IMR-90 (cell line): ENCODE measurements at regions not wholly inside any gene's neighbourhood (a gene's known extent, or its start where the extent isn't known, plus 50 kb on each side); places are given as distances from the start of the nearest gene placed in this dataset.

Experiments
- ATAC-seq: fragments of 200-7000 bp; cut with Tn5 transposase; 2 replicates; pipeline ENCODE4 v1.9.1; 2020; ENCODE audit warnings: low read depth, mild to moderate bottlenecking, moderate library complexity
- BruUV-seq: library from RNA; stranded (reverse); fragments of 400-500 nt; replicated peaks from 2 replicates; lab custom pipeline; 2021; lab: Mats Ljungman, UMichigan
- CTCF ChIA-PET: fragments of 300-600 bp; formaldehyde crosslinking; extraction: SDS; loops from one replicate; lab custom pipeline; 2021; ENCODE audit warnings: antibody characterized with exemption; lab: Yijun Ruan, JAX
- POLR2A ChIA-PET: fragments of 300-600 bp; sonication (Branson Sonifier 250); formaldehyde crosslinking; loops from one replicate; lab custom pipeline; 2022; ENCODE audit warnings: antibody characterized with exemption; ENCODE audit not compliant: unreplicated experiment; lab: Charles Lee
- DNase-seq: peaks from one replicate; pipeline ENCODE4 v3.0.0; 2013
- H2AFZ ChIP-seq: replicated peaks from 2 replicates; pipeline ENCODE3; 2013; ENCODE audit warnings: low read length, mild to moderate bottlenecking; ENCODE audit not compliant: poor library complexity
- H2AK5ac ChIP-seq: 2 replicates; pipeline ENCODE4 v1.6.1; 2013; ENCODE audit warnings: low read depth, low read length, inconsistent platforms
- H2AK9ac ChIP-seq: replicated peaks from 2 replicates; pipeline ENCODE3; 2013; ENCODE audit warnings: mild to moderate bottlenecking, low read depth, low read length, moderate library complexity; ENCODE audit not compliant: poor library complexity
- H2BK120ac ChIP-seq: 2 replicates; pipeline ENCODE4 v1.6.1; 2013; ENCODE audit warnings: low read depth, low read length, inconsistent platforms
- H2BK15ac ChIP-seq: 3 replicates; pipeline ENCODE4 v1.6.1; 2013; ENCODE audit warnings: low read depth, low read length, inconsistent platforms
- H2BK20ac ChIP-seq: 2 replicates; pipeline ENCODE4 v1.6.1; 2013; ENCODE audit warnings: low read depth, mild to moderate bottlenecking, inconsistent platforms, low read length, moderate library complexity
- H2BK5ac ChIP-seq: 2 replicates; pipeline ENCODE4 v1.6.1; 2013; ENCODE audit warnings: mild to moderate bottlenecking, low read depth, low read length, inconsistent platforms; ENCODE audit not compliant: poor library complexity, severe bottlenecking
- H3K14ac ChIP-seq: replicated peaks from 2 replicates; pipeline ENCODE4 v1.6.1; 2013; ENCODE audit warnings: low read depth, low read length, inconsistent platforms
- H3K18ac ChIP-seq: 2 replicates; pipeline ENCODE4 v1.6.1; 2013; ENCODE audit warnings: low read depth, low read length, control low read depth
- H3K23ac ChIP-seq: 2 replicates; pipeline ENCODE4 v1.6.1; 2013; ENCODE audit warnings: low read depth, low read length, inconsistent platforms
- H3K27ac ChIP-seq: 2 replicates; pipeline ENCODE4 v1.5.1; 2013; ENCODE audit warnings: mild to moderate bottlenecking, control low read depth, low read length; ENCODE audit not compliant: insufficient read depth
- H3K27me3 ChIP-seq: 2 replicates; pipeline ENCODE4 v1.6.1; 2013; ENCODE audit warnings: low read length; ENCODE audit not compliant: control insufficient read depth, insufficient read depth
- H3K36me3 ChIP-seq: 2 replicates; pipeline ENCODE4 v1.6.1; 2013; ENCODE audit warnings: low read length, mixed read lengths; ENCODE audit not compliant: control insufficient read depth, insufficient read depth
- H3K4ac ChIP-seq: 2 replicates; pipeline ENCODE4 v1.6.1; 2013; ENCODE audit warnings: low read depth, low read length, inconsistent platforms
- H3K4me1 ChIP-seq: 2 replicates; pipeline ENCODE4 v1.6.1; 2013; ENCODE audit warnings: low read length, mixed read lengths; ENCODE audit not compliant: control insufficient read depth, insufficient read depth
- H3K4me2 ChIP-seq: 2 replicates; pipeline ENCODE4 v1.6.1; 2013; ENCODE audit warnings: low read depth, mild to moderate bottlenecking, control low read depth, low read length, moderate library complexity
- H3K4me3 ChIP-seq: 2 replicates; pipeline ENCODE4 v1.5.1; 2013; ENCODE audit warnings: low read depth, mild to moderate bottlenecking, control low read depth, low read length, moderate library complexity; ENCODE audit not compliant: insufficient read depth
- H3K56ac ChIP-seq: 2 replicates; pipeline ENCODE4 v1.6.1; 2013; ENCODE audit warnings: low read length, inconsistent platforms; ENCODE audit not compliant: insufficient read depth; ENCODE audit errors: extremely low read depth
- H3K79me1 ChIP-seq, 2 experiments: 2 replicates each; pipeline ENCODE4 v1.6.1; 2013; ENCODE audit warnings: low read length in 2 of 2, inconsistent platforms in 1 of 2, low read depth in 1 of 2
- H3K9ac ChIP-seq: 2 replicates; pipeline ENCODE4 v1.6.1; 2013; ENCODE audit warnings: low read depth, low read length, control low read depth
- H3K9me1 ChIP-seq: 2 replicates; pipeline ENCODE4 v1.6.1; 2013; ENCODE audit warnings: low read length, inconsistent platforms; ENCODE audit not compliant: insufficient read depth
- H3K9me3 ChIP-seq: 2 replicates; pipeline ENCODE4 v1.6.1; 2013; ENCODE audit warnings: low read length; ENCODE audit not compliant: control insufficient read depth, insufficient read depth
- H4K20me1 ChIP-seq: 2 replicates; pipeline ENCODE4 v1.6.1; 2013; ENCODE audit warnings: low read length, inconsistent platforms; ENCODE audit not compliant: insufficient read depth
- H4K5ac ChIP-seq: 2 replicates; pipeline ENCODE4 v1.6.1; 2013; ENCODE audit warnings: mild to moderate bottlenecking, low read depth, low read length, control low read depth
- H4K8ac ChIP-seq, 2 experiments: 2 replicates each; pipeline ENCODE4 v1.6.1; 2013; ENCODE audit warnings: low read depth in 2 of 2, low read length in 2 of 2, control low read depth in 1 of 2, inconsistent platforms in 1 of 2
- H4K91ac ChIP-seq: 2 replicates; pipeline ENCODE4 v1.6.1; 2013; ENCODE audit warnings: low read depth, low read length, inconsistent platforms; ENCODE audit not compliant: insufficient read depth
- BHLHE40 ChIP-seq: fragments of 150-350 bp; IDR thresholded peaks from 2 replicates; pipeline ENCODE4 v1.6.1; 2016; ENCODE audit warnings: mild to moderate bottlenecking, low read depth, low read length
- CEBPB ChIP-seq: IDR thresholded peaks from 2 replicates; pipeline ENCODE4 v1.6.1; 2012; ENCODE audit warnings: low read depth, low read length, improper control_type of control experiment
- CHD1 ChIP-seq: IDR thresholded peaks from 2 replicates; pipeline ENCODE4 v1.6.1; 2012; ENCODE audit warnings: low read depth, low read length, improper control_type of control experiment
- FOS ChIP-seq: fragments of 150-350 bp; IDR thresholded peaks from 2 replicates; pipeline ENCODE4 v1.6.1; 2016; ENCODE audit warnings: low read depth, low read length
- MAFK ChIP-seq: IDR thresholded peaks from 2 replicates; pipeline ENCODE4 v1.6.1; 2012; ENCODE audit warnings: low read depth, low read length, improper control_type of control experiment
- MXI1 ChIP-seq: IDR thresholded peaks from 2 replicates; pipeline ENCODE4 v1.6.1; 2012; ENCODE audit warnings: low read depth, mild to moderate bottlenecking, low read length, moderate library complexity, borderline replicate concordance
- NFE2L2 ChIP-seq: fragments of 150-350 bp; IDR thresholded peaks from 2 replicates; pipeline ENCODE4 v1.6.1; 2016; ENCODE audit warnings: low read depth, mild to moderate bottlenecking, low read length
- POLR2A ChIP-seq: IDR thresholded peaks from 2 replicates; pipeline ENCODE4 v1.6.1; 2012; ENCODE audit warnings: mild to moderate bottlenecking, low read depth, low read length
- RCOR1 ChIP-seq: IDR thresholded peaks from 2 replicates; pipeline ENCODE4 v1.6.1; 2012; ENCODE audit warnings: mild to moderate bottlenecking, low read length, improper control_type of control experiment; ENCODE audit not compliant: insufficient replicate concordance
- RFX5 ChIP-seq: IDR thresholded peaks from 2 replicates; pipeline ENCODE4 v1.8.0; 2012; ENCODE audit warnings: low read depth, mild to moderate bottlenecking, low read length, moderate library complexity
- SMC3 ChIP-seq: fragments of 150-350 bp; IDR thresholded peaks from 2 replicates; pipeline ENCODE4 v1.6.1; 2016; ENCODE audit warnings: low read depth, mild to moderate bottlenecking, antibody characterized with exemption, low read length, moderate library complexity
- USF2 ChIP-seq: fragments of 150-350 bp; IDR thresholded peaks from 2 replicates; pipeline ENCODE4 v1.6.1; 2017; ENCODE audit warnings: mild to moderate bottlenecking, antibody characterized with exemption, low read length, low read depth
- WGBS, 2 experiments: methylation state at CpG; one replicate each; pipeline versions ENCODE4 v1.1.5 to v1.1.7; 2013; ENCODE audit warnings: missing lambda C conversion rate in 2 of 2; ENCODE audit not compliant: insufficient read length in 1 of 2; ENCODE audit errors: extremely low coverage in 2 of 2; 5-methylcytosine and 5-hydroxymethylcytosine counted together
- dilution Hi-C: fragments of 300-500 bp; cut with HindIII; formaldehyde crosslinking; loops from one replicate; pipeline ENCODE4 v1.14.3; 2018; ENCODE audit warnings: low sequenced_read_pairs; ENCODE audit not compliant: unreplicated experiment
- in situ Hi-C: fragments of 300-500 bp; cut with MboI; formaldehyde crosslinking; loops from 3 replicates; pipeline ENCODE4 v1.14.3; 2019; ENCODE audit warnings: low sequenced_read_pairs, inconsistent platforms, mixed read lengths
- intact Hi-C: fragments of 100-400 bp; cut with micrococcal nuclease; formaldehyde crosslinking; loops from 2 replicates; pipeline ENCODE4 v1.10.0; 2022
- TF ChIP-seq, protein P1 (sequence below): fragments of 150-350 bp; IDR thresholded peaks from 2 replicates; pipeline ENCODE4 v1.6.1; 2016; ENCODE audit warnings: low read depth, mild to moderate bottlenecking, low read length, moderate library complexity, borderline replicate concordance
- TF ChIP-seq, protein P2 (sequence below): conservative IDR thresholded peaks from 2 replicates; pipeline ENCODE4 v1.5.1; 2012; ENCODE audit warnings: mild to moderate bottlenecking, low read depth, low read length, improper control_type of control experiment

GRCh38 chr18:61606068-61606660, 272.9 kb downstream of the CDH20 start:
- Histone ChIP-seq H2AK9ac (peak overlapping the region; percentile 95), H4K5ac (peak overlapping the region; percentile 65), H3K9ac (peak overlapping the region; percentile 80), H3K36me3 (no peaks in the 10 kb centered on the region), H2BK20ac (peak overlapping the region; percentile 96), H3K4me2 (peak overlapping the region; percentile 86), H3K23ac (peak overlapping the region; percentile 100), H4K20me1 (no peaks in the 10 kb centered on the region), H3K14ac (peak overlapping the region; percentile 99), H4K91ac (peak overlapping the region; percentile 91), H3K79me1 (peaks cover 10 to 44% of the 10 kb centered on the region in 2 experiments), H3K9me1 (peaks cover 11% of the 10 kb centered on the region), H2AK5ac (peak overlapping the region; percentile 96), H2BK15ac (peak overlapping the region; percentile 69), H3K27ac (peak overlapping the region; percentile 82), H3K18ac (peak overlapping the region; percentile 85), H2BK120ac (peak overlapping the region; percentile 98), H4K8ac (peak overlapping the region; percentile 70 to 93), H3K4ac (peak overlapping the region; percentile 97), H3K9me3 (no peaks in the 10 kb centered on the region), H3K27me3 (no peaks in the 10 kb centered on the region), H3K4me1 (peaks cover 14% of the 10 kb centered on the region), H3K56ac (peak overlapping the region; percentile 95), H2AFZ (peak overlapping the region; percentile 88), H2BK5ac (peak overlapping the region; percentile 93), H3K4me3 (peak overlapping the region; percentile 43)
- in situ Hi-C loops (no loop called here), intact Hi-C loops (no loop called here), dilution Hi-C loops (no loop called here)
- peak; percentile 39 for DNase-seq
- ATAC-seq = peak; percentile 48
- ChIA-PET POLR2A (interaction anchor here (0.6 to 0.8 kb wide), 2 partner anchors 24 to 138 kb away, joined by 3 to 12 read pairs; no protein-coding TSS in a partner anchor), CTCF (interaction anchor here (0.7 to 1.1 kb wide), 2 partner anchors 202 to 296 kb away, joined by 3 read pairs; no protein-coding TSS in a partner anchor)
- BruUV-seq = no TSS peak
- TF ChIP-seq, protein P1, sequence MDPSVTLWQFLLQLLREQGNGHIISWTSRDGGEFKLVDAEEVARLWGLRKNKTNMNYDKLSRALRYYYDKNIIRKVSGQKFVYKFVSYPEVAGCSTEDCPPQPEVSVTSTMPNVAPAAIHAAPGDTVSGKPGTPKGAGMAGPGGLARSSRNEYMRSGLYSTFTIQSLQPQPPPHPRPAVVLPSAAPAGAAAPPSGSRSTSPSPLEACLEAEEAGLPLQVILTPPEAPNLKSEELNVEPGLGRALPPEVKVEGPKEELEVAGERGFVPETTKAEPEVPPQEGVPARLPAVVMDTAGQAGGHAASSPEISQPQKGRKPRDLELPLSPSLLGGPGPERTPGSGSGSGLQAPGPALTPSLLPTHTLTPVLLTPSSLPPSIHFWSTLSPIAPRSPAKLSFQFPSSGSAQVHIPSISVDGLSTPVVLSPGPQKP = no peak
- TF ChIP-seq MXI1 = no peak
- TF ChIP-seq USF2 = no peak
- TF ChIP-seq RFX5 = no peak
- no peak for TF ChIP-seq NFE2L2
- TF ChIP-seq MAFK = no peak
- no peak for TF ChIP-seq RCOR1
- no peak for TF ChIP-seq BHLHE40
- TF ChIP-seq CHD1 = no peak
- TF ChIP-seq SMC3 = no peak
- TF ChIP-seq, protein P2, sequence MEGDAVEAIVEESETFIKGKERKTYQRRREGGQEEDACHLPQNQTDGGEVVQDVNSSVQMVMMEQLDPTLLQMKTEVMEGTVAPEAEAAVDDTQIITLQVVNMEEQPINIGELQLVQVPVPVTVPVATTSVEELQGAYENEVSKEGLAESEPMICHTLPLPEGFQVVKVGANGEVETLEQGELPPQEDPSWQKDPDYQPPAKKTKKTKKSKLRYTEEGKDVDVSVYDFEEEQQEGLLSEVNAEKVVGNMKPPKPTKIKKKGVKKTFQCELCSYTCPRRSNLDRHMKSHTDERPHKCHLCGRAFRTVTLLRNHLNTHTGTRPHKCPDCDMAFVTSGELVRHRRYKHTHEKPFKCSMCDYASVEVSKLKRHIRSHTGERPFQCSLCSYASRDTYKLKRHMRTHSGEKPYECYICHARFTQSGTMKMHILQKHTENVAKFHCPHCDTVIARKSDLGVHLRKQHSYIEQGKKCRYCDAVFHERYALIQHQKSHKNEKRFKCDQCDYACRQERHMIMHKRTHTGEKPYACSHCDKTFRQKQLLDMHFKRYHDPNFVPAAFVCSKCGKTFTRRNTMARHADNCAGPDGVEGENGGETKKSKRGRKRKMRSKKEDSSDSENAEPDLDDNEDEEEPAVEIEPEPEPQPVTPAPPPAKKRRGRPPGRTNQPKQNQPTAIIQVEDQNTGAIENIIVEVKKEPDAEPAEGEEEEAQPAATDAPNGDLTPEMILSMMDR = no peak
- no peak for TF ChIP-seq CEBPB
- TF ChIP-seq POLR2A = no peak
- TF ChIP-seq FOS = no peak
- WGBS, 2 experiments = no CpG with 5 or more reads among the region's 17 CpGs
